NCI-H187 (cell line): ENCODE measurements at regions not wholly inside any gene's neighbourhood (a gene's known extent, or its start where the extent isn't known, plus 50 kb on each side); places are given as distances from the start of the nearest gene placed in this dataset.
"Not testable (repeated sequence)": the region's sequence is repeated elsewhere in the genome, so short reads cannot be mapped to it uniquely, and the experiment has no call there.

Source experiments
- DNase-seq, 2 experiments: peaks; one replicate each; lab custom pipeline; 2025; lab: John Stamatoyannopoulos, UW

- no peak for DNase-seq
Measured at GRCh38 chr2:40579247-40579646, 127.4 kb upstream of the SLC8A1 start.

GRCh38 chr2:40584432-40584831, 132.5 kb upstream of the SLC8A1 start:
- no peak for DNase-seq

- DNase-seq: no peak
Measured at GRCh38 chr2:40591774-40592173, 139.9 kb upstream of the SLC8A1 start.

GRCh38 chr2:40592218-40592617, 140.3 kb upstream of the SLC8A1 start:
- no peak for DNase-seq

GRCh38 chr2:40606862-40607261, 155.0 kb upstream of the SLC8A1 start:
- DNase-seq: no peak

- no peak for DNase-seq
Measured at GRCh38 chr2:40611196-40611595, 159.3 kb upstream of the SLC8A1 start.

- no peak for DNase-seq
Measured at GRCh38 chr2:40625849-40626248, 174.0 kb upstream of the SLC8A1 start.

GRCh38 chr2:40628556-40628955, 176.7 kb upstream of the SLC8A1 start:
- DNase-seq: no peak

GRCh38 chr2:40629768-40630434, 178.0 kb upstream of the SLC8A1 start:
- no peak for DNase-seq

- no peak for DNase-seq
Measured at GRCh38 chr2:40639320-40639719, 187.4 kb upstream of the SLC8A1 start.

- DNase-seq: no peak
Measured at GRCh38 chr2:40642237-40642636, 190.3 kb upstream of the SLC8A1 start.

- no peak for DNase-seq
Measured at GRCh38 chr2:40642726-40643125, 190.8 kb upstream of the SLC8A1 start.

- DNase-seq: no peak
Measured at GRCh38 chr2:40646642-40647041, 194.8 kb upstream of the SLC8A1 start.

- no peak for DNase-seq
Measured at GRCh38 chr2:40652155-40652554, 200.3 kb upstream of the SLC8A1 start.

GRCh38 chr2:40653829-40654228, 201.9 kb upstream of the SLC8A1 start:
- DNase-seq: no peak

GRCh38 chr2:40654346-40654745, 202.5 kb upstream of the SLC8A1 start:
- DNase-seq: no peak

GRCh38 chr2:40658941-40659340, 207.1 kb upstream of the SLC8A1 start:
- DNase-seq: no peak

- no peak for DNase-seq
Measured at GRCh38 chr2:40665493-40666232, 213.8 kb upstream of the SLC8A1 start.

GRCh38 chr2:40666398-40666797, 214.5 kb upstream of the SLC8A1 start:
- no peak for DNase-seq

GRCh38 chr2:40668425-40668824, 216.5 kb upstream of the SLC8A1 start:
- DNase-seq: no peak

- not testable (repeated sequence) for DNase-seq
Measured at GRCh38 chr2:40676134-40676790, 224.4 kb upstream of the SLC8A1 start.

- DNase-seq: no peak
Measured at GRCh38 chr2:40680547-40680946, 228.7 kb upstream of the SLC8A1 start.

GRCh38 chr2:40690036-40690435, 238.1 kb upstream of the SLC8A1 start:
- DNase-seq: no peak
